Epithelial cell of esophagus (primary cell): ENCODE measurements at regions not wholly inside any gene's neighbourhood (a gene's known extent, or its start where the extent isn't known, plus 50 kb on each side); places are given as distances from the start of the nearest gene placed in this dataset.

Experiments
- DNase-seq: peaks from one replicate; pipeline ENCODE4 v3.0.0; 2010; ENCODE audit warnings: low read depth
- H3K4me3 ChIP-seq: 2 replicates; pipeline ENCODE4 v1.5.1; 2011; ENCODE audit warnings: mild to moderate bottlenecking, low read length, control low read depth
- TF ChIP-seq, protein P1 (sequence below): IDR thresholded peaks from 2 replicates; pipeline ENCODE4 v1.5.1; 2011; ENCODE audit warnings: low read depth, mild to moderate bottlenecking, low read length, control low read depth, inconsistent platforms; ENCODE audit not compliant: insufficient read depth; ENCODE audit errors: missing control alignments

GRCh38 chr7:22896917-22897316, 74.3 kb upstream of the TOMM7 start:
- H3K4me3 ChIP-seq = no peak overlapping the region
- DNase-seq = no peak
- TF ChIP-seq, protein P1, sequence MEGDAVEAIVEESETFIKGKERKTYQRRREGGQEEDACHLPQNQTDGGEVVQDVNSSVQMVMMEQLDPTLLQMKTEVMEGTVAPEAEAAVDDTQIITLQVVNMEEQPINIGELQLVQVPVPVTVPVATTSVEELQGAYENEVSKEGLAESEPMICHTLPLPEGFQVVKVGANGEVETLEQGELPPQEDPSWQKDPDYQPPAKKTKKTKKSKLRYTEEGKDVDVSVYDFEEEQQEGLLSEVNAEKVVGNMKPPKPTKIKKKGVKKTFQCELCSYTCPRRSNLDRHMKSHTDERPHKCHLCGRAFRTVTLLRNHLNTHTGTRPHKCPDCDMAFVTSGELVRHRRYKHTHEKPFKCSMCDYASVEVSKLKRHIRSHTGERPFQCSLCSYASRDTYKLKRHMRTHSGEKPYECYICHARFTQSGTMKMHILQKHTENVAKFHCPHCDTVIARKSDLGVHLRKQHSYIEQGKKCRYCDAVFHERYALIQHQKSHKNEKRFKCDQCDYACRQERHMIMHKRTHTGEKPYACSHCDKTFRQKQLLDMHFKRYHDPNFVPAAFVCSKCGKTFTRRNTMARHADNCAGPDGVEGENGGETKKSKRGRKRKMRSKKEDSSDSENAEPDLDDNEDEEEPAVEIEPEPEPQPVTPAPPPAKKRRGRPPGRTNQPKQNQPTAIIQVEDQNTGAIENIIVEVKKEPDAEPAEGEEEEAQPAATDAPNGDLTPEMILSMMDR = no peak

- TF ChIP-seq, protein P1 = no peak
- H3K4me3 ChIP-seq = no peak overlapping the region
- no peak for DNase-seq
These were observed 73.1 kb upstream of the TOMM7 start for GRCh38 chr7:22895828-22896165.

DNA sequence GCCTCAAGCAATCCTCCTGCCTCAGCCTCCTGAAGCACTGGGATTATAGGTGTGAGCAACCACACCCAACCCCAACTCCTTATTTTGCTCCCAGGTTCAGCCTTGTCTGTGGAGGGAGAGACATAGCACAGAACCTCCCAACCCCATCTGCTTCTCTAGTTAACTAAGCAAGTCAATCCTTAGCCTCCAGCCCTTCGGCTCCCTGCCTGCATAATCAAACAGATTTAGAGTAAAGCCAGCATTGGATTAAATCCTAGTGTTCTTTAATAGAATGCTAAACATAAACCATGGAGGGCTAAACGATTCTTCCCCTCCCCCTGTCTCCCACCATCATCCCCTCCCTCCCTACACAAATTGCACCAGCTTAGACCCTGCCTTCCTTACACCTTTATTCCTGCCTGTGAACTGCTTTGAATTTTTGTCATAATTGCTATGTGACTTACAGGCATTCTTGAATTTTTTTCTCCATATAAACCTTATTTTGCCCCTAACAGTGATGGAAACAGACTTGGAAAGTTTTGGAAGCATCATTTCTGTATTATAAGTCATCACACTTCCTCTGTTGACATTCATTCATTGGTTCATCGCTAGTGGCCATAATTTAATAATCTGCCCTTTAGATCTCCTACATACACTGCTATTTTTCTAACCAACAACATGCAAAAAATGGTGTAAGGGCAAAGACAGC, 72.6 kb upstream of the TOMM7 start:
- no peak overlapping the region for H3K4me3 ChIP-seq
- TF ChIP-seq, protein P1 = no peak
- no peak for DNase-seq

GRCh38 chr7:22894546-22894945, 71.9 kb upstream of the TOMM7 start:
- TF ChIP-seq, protein P1 = no peak
- no peak overlapping the region for H3K4me3 ChIP-seq
- DNase-seq = no peak

DNA sequence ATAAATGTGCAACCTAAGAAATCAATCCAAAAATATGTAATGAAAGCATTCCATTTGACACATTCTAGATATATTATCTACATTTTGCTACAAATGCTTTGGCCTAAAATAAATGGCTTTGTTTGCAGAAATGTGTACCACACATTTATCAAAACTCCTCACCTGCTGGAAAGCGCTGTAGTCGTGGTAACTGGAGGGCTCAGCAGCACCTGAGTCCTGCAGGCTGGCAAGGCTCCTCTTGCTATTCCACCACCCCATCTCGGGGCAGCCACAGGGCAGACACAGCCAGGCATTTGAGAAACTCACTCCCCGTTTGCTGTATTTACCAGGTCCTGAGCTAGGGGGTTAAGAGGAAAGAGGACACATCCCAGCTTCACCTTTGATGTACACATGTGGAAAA, 68.1 kb upstream of the TOMM7 start:
- TF ChIP-seq, protein P1 = no peak
- no peak for DNase-seq
- no peak overlapping the region for H3K4me3 ChIP-seq

- no peak overlapping the region for H3K4me3 ChIP-seq
- DNase-seq = peak; percentile 20
- TF ChIP-seq, protein P1 = no peak
These were observed 63.2 kb upstream of the TOMM7 start for GRCh38 chr7:22885797-22886261.
